ENCODE measurements at regions not wholly inside any gene's neighbourhood (a gene's known extent, or its start where the extent isn't known, plus 50 kb on each side); places are given as distances from the start of the nearest gene placed in this dataset.

GRCh38 chr1:192497214-192497794 is 78.3 kb upstream of the RGS1 start:
- H3K4me3 ChIP-seq, result no peak overlapping the region
- no peak for FAIRE-seq
- H3K27me3 ChIP-seq (replicated peaks in 1 of 2; ENCODE audit: control insufficient read depth in 2 of 2, insufficient read depth in 2 of 2, low read length in 1 of 2), result no peaks in the 10 kb centered on the region
- in situ Hi-C loops (cut with MboI) (no loop called here), intact Hi-C loops (cut with micrococcal nuclease; ENCODE audit: unreplicated experiment) (no loop called here)
- DNase-seq (ENCODE audit: low read depth, low spot score), result no peak
- no peak overlapping the region for H3K9ac ChIP-seq (ENCODE audit: control insufficient read depth, insufficient read depth, low read length)
- ChIA-PET POLR2A (no interaction called here), SMC1A (ENCODE audit: uncharacterized antibody, unreplicated experiment) (interaction anchor here (1.1 to 2.4 kb wide), 2 partner anchors 10 to 20 kb away, joined by 5 to 8 read pairs; no protein-coding TSS in a partner anchor), CTCF (interaction anchor here (1.4 to 3.8 kb wide), 2 partner anchors 10 to 23 kb away, joined by 5 to 16 read pairs; no protein-coding TSS in a partner anchor), RAD21 (ENCODE audit: unreplicated experiment) (interaction anchor here (1.4 kb wide), 1 partner anchor 114 kb away, joined by 3 read pairs; no protein-coding TSS in a partner anchor)
- ATAC-seq, result no peak
- H3K4me2 ChIP-seq (ENCODE audit: control insufficient read depth, insufficient read depth), result no peak overlapping the region
- no TSS peak for BruUV-seq (replicated peaks)
- no peaks in the 10 kb centered on the region for H4K20me1 ChIP-seq (ENCODE audit: control insufficient read depth, insufficient read depth)
- H3K27ac ChIP-seq (ENCODE audit: control insufficient read depth, insufficient read depth), result no peak overlapping the region
- TF ChIP-seq BCLAF1 (IDR thresholded peaks at IDR 0.05) (no peak), RCOR1 (conservative IDR thresholded peaks at IDR 0.05; ENCODE audit: low read depth, low read length) (no peak), CEBPZ (IDR thresholded peaks at IDR 0.05; ENCODE audit: low read depth, low read length) (no peak), BCL3 (IDR thresholded peaks at IDR 0.05; ENCODE audit: borderline replicate concordance, insufficient read depth, low read depth, low read length, poor library complexity, severe bottlenecking) (no peak), FOXK2 (IDR thresholded peaks at IDR 0.05) (no peak), RFX5 (IDR thresholded peaks at IDR 0.05; ENCODE audit: low read depth, low read length) (no peak), SMAD5 (IDR thresholded peaks at IDR 0.05; ENCODE audit: low read depth) (no peak), HDGF (IDR thresholded peaks at IDR 0.05) (no peak), ZNF274 (IDR thresholded peaks at IDR 0.05; ENCODE audit: insufficient read depth, insufficient read length) (no peak), SUZ12 (IDR thresholded peaks at IDR 0.05; ENCODE audit: unreplicated experiment) (no peak), POLR2AphosphoS5 (IDR thresholded peaks at IDR 0.05; ENCODE audit: low read length) (no peak)
- no peaks in the 10 kb centered on the region; the same call in 2 of the 3 replicates for H3K9me3 ChIP-seq (replicated peaks; ENCODE audit: control insufficient read depth, insufficient read depth, low read length)
- H3K79me2 ChIP-seq (ENCODE audit: control insufficient read depth, insufficient read depth, low read length), result no peaks in the 10 kb centered on the region
- 45% methylated on average over 2 of the region's 2 CpGs for WGBS (ENCODE audit: insufficient coverage, insufficient replicate concordance, low lambda C conversion rate, missing lambda C conversion rate)
- H3K4me1 ChIP-seq (ENCODE audit: control insufficient read depth, insufficient read depth, low read length), result no peaks in the 10 kb centered on the region
- no peaks in the 10 kb centered on the region for H3K36me3 ChIP-seq (ENCODE audit: control insufficient read depth in 2 of 2, insufficient read depth in 2 of 2, low read length in 1 of 2)
- H2AFZ ChIP-seq (ENCODE audit: control insufficient read depth, low read depth, low read length), result no peak overlapping the region
